ENCODE measurements at regions not wholly inside any gene's neighbourhood (a gene's known extent, or its start where the extent isn't known, plus 50 kb on each side); places are given as distances from the start of the nearest gene placed in this dataset.

- TF ChIP-seq CTCF (IDR thresholded peaks at IDR 0.05; ENCODE audit: partially characterized antibody, unreplicated experiment): no peak
- no peaks in the 10 kb centered on the region for H3K9me3 Mint-ChIP-seq (ENCODE audit: unreplicated experiment)
- H3K4me1 Mint-ChIP-seq (ENCODE audit: low read depth, unreplicated experiment): peaks cover 24% of the 10 kb centered on the region
- no peak for DNase-seq
- H3K27ac Mint-ChIP-seq (ENCODE audit: unreplicated experiment): no peak overlapping the region
- no peaks in the 10 kb centered on the region for H3K36me3 Mint-ChIP-seq (ENCODE audit: unreplicated experiment)
- H3K27me3 Mint-ChIP-seq (ENCODE audit: unreplicated experiment): peaks cover 4% of the 10 kb centered on the region
- H3K4me3 Mint-ChIP-seq (ENCODE audit: unreplicated experiment): no peak overlapping the region
Observed at GRCh38 chr2:48856657-48857056, 101.1 kb upstream of the LHCGR start.

GRCh38 chr2:48856144-48856543 is 100.6 kb upstream of the LHCGR start:
- no peak overlapping the region for H3K4me3 Mint-ChIP-seq (ENCODE audit: unreplicated experiment)
- H3K36me3 Mint-ChIP-seq (ENCODE audit: unreplicated experiment): no peaks in the 10 kb centered on the region

GRCh38 chr2:48855142-48855541 is 99.6 kb upstream of the LHCGR start:
- no peak for DNase-seq
- Mint-ChIP-seq H3K4me1 (ENCODE audit: low read depth, unreplicated experiment) (peaks cover 14% of the 10 kb centered on the region), H3K27me3 (ENCODE audit: unreplicated experiment) (peaks cover 2% of the 10 kb centered on the region), H3K4me3 (ENCODE audit: unreplicated experiment) (no peak overlapping the region), H3K9me3 (ENCODE audit: unreplicated experiment) (peaks cover 2% of the 10 kb centered on the region), H3K36me3 (ENCODE audit: unreplicated experiment) (no peaks in the 10 kb centered on the region), H3K27ac (ENCODE audit: unreplicated experiment) (no peak overlapping the region)
- no peak for TF ChIP-seq CTCF (IDR thresholded peaks at IDR 0.05; ENCODE audit: partially characterized antibody, unreplicated experiment)

More at GRCh38 chr2:48856144-48856543, 100.6 kb upstream of the LHCGR start:
- Mint-ChIP-seq H3K4me1 (ENCODE audit: low read depth, unreplicated experiment) (peaks cover 22% of the 10 kb centered on the region), H3K27ac (ENCODE audit: unreplicated experiment) (no peak overlapping the region), H3K9me3 (ENCODE audit: unreplicated experiment) (no peaks in the 10 kb centered on the region), H3K27me3 (ENCODE audit: unreplicated experiment) (peaks cover 6% of the 10 kb centered on the region)
- no peak for TF ChIP-seq CTCF (IDR thresholded peaks at IDR 0.05; ENCODE audit: partially characterized antibody, unreplicated experiment)
- no peak for DNase-seq

GRCh38 chr2:48854681-48855080 is 99.2 kb upstream of the LHCGR start:
- Mint-ChIP-seq H3K4me3 (ENCODE audit: unreplicated experiment) (no peak overlapping the region), H3K36me3 (ENCODE audit: unreplicated experiment) (no peaks in the 10 kb centered on the region), H3K4me1 (ENCODE audit: low read depth, unreplicated experiment) (peaks cover 10% of the 10 kb centered on the region), H3K9me3 (ENCODE audit: unreplicated experiment) (peaks cover 2% of the 10 kb centered on the region), H3K27me3 (ENCODE audit: unreplicated experiment) (peaks cover 2% of the 10 kb centered on the region), H3K27ac (ENCODE audit: unreplicated experiment) (no peak overlapping the region)
- no peak for DNase-seq
- no peak for TF ChIP-seq CTCF (IDR thresholded peaks at IDR 0.05; ENCODE audit: partially characterized antibody, unreplicated experiment)

- Mint-ChIP-seq H3K9me3 (ENCODE audit: unreplicated experiment) (peaks cover 2% of the 10 kb centered on the region), H3K27me3 (ENCODE audit: unreplicated experiment) (peaks cover 2% of the 10 kb centered on the region), H3K4me3 (ENCODE audit: unreplicated experiment) (no peak overlapping the region), H3K4me1 (ENCODE audit: low read depth, unreplicated experiment) (peaks cover 10% of the 10 kb centered on the region), H3K36me3 (ENCODE audit: unreplicated experiment) (no peaks in the 10 kb centered on the region), H3K27ac (ENCODE audit: unreplicated experiment) (no peak overlapping the region)
- DNase-seq: no peak
- TF ChIP-seq CTCF (IDR thresholded peaks at IDR 0.05; ENCODE audit: partially characterized antibody, unreplicated experiment): no peak
Observed at GRCh38 chr2:48852938-48853337, 97.4 kb upstream of the LHCGR start.

All from glutamatergic neuron (in vitro differentiated cells).